Cardiac fibroblast (primary cell): ENCODE measurements at regions not wholly inside any gene's neighbourhood (a gene's known extent, or its start where the extent isn't known, plus 50 kb on each side); places are given as distances from the start of the nearest gene placed in this dataset.

Experiments
- DNase-seq, 2 donors: peaks; one replicate each; pipeline versions ENCODE4 v3.0.0 to v3.0.0-alpha.2; 2010; ENCODE audit warnings: low read depth in 2 of 2
- H3K4me3 ChIP-seq, 2 donors: replicated peaks in 1 of 2; 1 replicate in 1 of 2; 2 replicates in 1 of 2; pipeline ENCODE4 v1.5.1; 2011; ENCODE audit warnings: low read depth in 2 of 2, low read length in 2 of 2, mild to moderate bottlenecking in 2 of 2, moderate library complexity in 1 of 2
- TF ChIP-seq, protein P1 (sequence below): IDR thresholded peaks from one replicate; pipeline ENCODE4 v1.5.1; 2011; ENCODE audit warnings: low read depth, mild to moderate bottlenecking, low read length, inconsistent platforms

DNA sequence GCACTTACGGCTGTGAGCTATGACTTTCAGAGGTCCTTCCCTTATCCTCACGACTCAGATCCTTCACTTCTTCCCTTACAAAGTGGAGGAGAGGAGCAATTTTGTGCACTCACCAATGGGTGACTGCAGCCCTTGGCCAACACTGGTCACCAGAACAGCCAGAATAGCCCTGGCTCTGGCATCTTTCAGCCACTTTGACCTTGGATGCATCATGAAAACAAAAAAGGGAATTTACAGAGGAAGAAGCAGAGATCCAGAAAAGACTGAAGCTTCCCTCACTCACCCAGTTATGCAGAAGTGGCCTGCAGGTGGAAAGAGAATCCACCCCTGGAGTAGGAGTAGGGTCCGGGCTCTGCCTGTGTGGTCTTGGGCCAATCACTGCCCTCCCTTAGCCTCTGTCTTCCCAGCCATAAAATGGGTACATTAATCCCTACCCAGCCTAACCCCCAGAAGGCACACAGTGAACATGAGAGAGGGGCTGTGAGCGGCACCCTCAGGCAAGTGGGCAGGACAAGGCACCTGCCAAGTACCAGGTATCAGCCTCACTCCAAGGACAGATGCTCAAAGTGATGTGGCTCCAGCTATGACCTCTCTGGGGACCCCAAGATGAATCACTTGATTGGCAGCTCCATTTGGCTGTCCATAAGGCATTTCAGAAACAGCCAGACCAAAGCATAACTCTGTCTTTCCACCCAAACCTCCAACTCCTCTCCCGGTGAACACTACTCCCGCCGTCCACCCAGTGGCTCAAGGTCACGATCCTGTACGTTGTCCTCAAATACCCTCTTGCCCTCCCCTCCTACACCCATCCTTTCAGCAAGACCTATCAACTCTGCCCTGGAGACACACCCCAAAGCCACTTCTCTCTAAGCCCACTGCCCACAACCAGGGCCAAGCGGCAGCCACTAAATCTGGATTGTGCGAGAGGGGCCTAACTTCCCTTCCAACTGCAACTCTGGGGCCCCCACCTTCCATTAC, 129.8 kb upstream of the ZMIZ1 start:
- H3K4me3 ChIP-seq: no peak overlapping the region
- no peak for DNase-seq
- TF ChIP-seq, protein P1, sequence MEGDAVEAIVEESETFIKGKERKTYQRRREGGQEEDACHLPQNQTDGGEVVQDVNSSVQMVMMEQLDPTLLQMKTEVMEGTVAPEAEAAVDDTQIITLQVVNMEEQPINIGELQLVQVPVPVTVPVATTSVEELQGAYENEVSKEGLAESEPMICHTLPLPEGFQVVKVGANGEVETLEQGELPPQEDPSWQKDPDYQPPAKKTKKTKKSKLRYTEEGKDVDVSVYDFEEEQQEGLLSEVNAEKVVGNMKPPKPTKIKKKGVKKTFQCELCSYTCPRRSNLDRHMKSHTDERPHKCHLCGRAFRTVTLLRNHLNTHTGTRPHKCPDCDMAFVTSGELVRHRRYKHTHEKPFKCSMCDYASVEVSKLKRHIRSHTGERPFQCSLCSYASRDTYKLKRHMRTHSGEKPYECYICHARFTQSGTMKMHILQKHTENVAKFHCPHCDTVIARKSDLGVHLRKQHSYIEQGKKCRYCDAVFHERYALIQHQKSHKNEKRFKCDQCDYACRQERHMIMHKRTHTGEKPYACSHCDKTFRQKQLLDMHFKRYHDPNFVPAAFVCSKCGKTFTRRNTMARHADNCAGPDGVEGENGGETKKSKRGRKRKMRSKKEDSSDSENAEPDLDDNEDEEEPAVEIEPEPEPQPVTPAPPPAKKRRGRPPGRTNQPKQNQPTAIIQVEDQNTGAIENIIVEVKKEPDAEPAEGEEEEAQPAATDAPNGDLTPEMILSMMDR: no peak

DNA sequence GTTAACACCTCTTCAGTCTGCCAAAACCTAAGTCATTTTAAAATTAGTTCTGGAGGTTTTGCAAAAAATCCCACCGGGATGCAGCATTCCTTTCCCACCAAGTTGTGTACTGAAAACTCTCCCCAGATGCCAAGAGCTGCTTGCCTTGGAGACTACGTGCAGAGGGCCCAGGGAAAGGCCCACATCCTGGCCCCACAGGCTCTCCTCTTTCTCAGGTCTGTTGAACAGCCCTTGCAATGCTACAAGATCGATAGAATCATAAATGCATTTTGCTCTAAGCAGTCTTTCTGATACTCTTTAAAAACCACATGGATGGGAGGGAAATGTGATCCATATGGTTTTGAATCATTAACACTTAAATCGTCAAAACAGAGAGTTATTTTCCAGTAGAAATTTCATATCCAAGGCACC, 126.7 kb upstream of the ZMIZ1 start:
- peak in 1 of 2 donors; percentile 47 for DNase-seq
- no peak overlapping the region for H3K4me3 ChIP-seq
- TF ChIP-seq, protein P1: no peak

DNA sequence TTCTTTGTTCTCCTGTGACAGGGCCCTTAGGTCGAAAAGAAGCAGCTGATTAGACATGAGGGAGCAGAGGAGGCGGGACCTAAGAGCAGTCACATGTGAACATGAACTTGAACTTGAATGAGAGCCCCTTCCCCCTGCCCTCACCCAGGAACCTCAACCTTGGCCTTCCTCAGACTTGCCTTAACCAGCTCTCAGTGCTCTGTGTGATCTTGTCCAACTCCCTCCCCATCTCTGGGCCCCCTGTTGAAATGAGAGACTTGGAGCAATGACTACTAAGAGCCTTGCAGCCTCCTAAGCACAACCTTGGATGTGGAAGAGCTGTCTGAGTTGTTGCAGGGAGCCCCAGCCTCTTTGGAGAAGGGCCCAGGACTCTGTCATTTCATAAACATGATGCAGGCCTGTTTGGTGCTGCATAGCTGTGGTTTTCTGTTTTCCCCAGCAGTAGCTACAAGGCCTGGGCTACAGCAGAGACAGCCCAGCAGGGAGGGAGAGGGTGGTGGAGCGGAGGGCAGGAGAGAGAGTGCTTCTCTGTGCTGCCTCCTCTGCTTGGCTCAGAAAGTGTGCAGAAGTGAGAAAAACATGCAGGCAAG, 123.9 kb upstream of the ZMIZ1 start:
- TF ChIP-seq, protein P1: no peak
- no peak overlapping the region for H3K4me3 ChIP-seq
- DNase-seq: peak; percentile 94 to 97

DNA sequence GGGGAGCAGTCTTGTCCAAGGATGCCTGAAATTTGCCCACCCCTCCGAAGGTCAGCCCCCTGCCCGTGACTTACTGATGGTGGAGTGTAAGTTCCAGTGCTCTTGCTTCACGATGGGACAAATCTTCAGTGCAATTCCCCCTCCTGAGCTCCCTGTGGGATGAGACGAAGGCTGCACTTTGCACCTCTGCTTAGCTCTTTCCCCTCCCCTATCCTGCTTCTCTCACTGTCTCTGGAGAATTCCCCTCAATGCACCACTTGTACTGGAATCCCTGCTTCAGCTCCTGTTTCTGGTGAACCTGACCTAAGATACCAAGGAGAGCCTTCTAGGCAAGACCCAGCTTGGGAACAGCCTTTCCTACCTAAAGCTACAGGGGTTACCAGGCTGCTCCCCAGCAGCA, 122.9 kb upstream of the ZMIZ1 start:
- no peak overlapping the region for H3K4me3 ChIP-seq
- TF ChIP-seq, protein P1: no peak
- DNase-seq: no peak

DNA sequence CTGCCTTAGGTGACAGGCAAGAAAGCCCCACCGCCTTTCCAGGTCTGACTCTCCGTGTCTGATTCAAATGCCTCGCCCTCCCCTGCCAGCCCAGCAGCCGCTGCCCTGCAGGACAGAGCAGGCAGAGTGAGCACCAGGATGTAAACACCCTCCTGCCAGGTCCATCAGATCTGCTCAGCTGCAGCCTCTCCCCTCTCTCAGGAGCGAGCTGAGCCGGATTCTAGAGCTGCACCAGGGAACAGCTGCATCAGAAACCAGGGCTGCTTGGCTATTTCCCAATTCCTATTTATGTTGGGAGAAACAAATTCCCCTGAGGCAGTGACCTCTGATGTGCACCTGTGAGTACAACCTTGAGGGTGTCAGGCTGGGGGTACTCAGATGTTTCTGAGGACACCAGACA, 121.5 kb upstream of the ZMIZ1 start:
- TF ChIP-seq, protein P1: no peak
- H3K4me3 ChIP-seq: no peak overlapping the region
- DNase-seq: no peak

DNA sequence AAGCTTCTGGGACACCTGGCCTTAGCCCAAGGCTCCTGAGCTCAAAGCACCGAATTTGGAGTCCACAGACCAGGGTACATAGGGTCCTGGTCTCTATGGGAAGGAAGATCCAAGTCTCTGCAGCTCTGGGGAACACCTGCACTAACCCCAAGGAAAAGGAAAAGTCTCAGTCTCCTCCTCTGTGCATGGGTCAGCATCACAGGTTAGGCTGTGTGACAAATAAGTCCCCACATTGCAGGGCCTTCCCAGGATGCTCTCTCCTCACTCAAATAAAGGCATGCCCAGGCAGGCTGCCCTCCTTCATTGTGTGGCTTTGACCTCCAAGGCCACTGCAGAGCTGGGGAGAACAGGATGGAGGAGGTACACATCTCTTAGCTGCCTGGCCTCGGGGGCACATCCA, 121.0 kb upstream of the ZMIZ1 start:
- TF ChIP-seq, protein P1: no peak
- H3K4me3 ChIP-seq: no peak overlapping the region
- no peak for DNase-seq
